G401.6 (cell line): ENCODE measurements at regions not wholly inside any gene's neighbourhood (a gene's known extent, or its start where the extent isn't known, plus 50 kb on each side); places are given as distances from the start of the nearest gene placed in this dataset.
"Not testable (repeated sequence)": the region's sequence is repeated elsewhere in the genome, so short reads cannot be mapped to it uniquely, and the experiment has no call there.

Experiments used
- FAIRE-seq: peaks from 2 replicates; lab custom pipeline; 2012; peaks lifted over from hg19 to GRCh38; lab: Jason Lieb, UNC

GRCh38 chr10:25713894-25714240, 220.2 kb upstream of the MYO3A start:
- FAIRE-seq: no peak

- no peak for FAIRE-seq
Measured at GRCh38 chr10:25724241-25724640, 209.8 kb upstream of the MYO3A start.

DNA sequence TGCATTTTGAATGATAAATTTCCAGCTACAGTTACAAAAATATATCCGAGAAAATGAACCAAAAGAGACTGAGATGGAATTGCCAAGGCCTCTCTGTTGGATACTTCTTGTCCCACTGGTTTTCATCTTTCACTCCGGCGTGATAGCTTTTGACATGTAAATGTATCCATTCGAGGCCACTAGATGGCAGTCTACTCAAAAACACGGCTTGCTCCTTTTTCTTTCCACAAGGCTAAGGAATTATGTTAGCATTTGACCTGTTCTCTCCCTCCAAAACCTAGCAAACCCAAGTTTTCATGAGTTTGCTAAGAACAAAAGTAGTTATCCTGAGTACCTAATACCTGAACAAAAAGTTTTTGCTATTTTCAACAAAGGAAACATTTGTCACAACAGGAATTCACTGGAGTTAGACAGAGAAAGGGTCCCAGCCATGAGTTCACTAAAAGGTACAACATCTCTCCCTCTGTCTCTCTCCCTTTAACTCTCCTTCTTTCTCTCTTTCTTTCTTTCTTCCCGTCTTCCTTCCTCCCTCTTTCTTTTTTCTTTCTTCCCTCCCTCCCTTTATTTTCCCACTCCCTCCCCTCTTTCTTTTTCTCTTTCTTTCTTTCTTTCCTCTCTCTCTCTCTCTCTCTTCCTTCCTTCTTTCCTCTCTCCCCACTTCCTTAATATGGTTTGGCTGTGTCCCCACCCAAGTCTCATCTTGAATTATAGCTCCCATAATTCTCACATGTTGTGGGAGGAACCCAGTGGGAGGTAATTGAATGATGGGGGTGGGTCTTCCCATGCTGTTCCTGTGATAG, 207.9 kb upstream of the MYO3A start:
- FAIRE-seq: peak; percentile 87

- FAIRE-seq: no peak
Measured at GRCh38 chr10:25738776-25739175, 195.3 kb upstream of the MYO3A start.

- no peak for FAIRE-seq
Measured at GRCh38 chr10:25743832-25744231, 190.2 kb upstream of the MYO3A start.

GRCh38 chr10:25744574-25744973, 189.5 kb upstream of the MYO3A start:
- FAIRE-seq: no peak

DNA sequence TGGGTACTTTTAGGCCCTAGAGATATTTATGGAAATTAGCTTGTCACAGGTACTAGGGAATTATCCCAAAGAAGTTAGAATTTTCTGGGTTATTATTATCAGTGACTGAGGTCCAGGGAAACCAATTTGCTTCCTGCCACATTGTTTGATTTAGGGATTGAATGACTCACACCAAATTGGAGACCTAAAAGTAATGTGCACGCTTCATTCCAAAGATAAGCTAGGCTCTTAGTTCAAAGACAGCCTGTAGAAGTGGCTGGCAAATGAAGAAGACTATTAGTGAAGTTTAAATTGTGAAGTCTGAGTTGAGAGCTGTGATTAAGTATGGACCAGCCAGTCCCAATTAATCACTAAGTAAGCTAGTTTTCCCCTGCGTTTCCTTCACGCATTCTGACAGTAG, 188.1 kb upstream of the MYO3A start:
- FAIRE-seq: no peak

DNA sequence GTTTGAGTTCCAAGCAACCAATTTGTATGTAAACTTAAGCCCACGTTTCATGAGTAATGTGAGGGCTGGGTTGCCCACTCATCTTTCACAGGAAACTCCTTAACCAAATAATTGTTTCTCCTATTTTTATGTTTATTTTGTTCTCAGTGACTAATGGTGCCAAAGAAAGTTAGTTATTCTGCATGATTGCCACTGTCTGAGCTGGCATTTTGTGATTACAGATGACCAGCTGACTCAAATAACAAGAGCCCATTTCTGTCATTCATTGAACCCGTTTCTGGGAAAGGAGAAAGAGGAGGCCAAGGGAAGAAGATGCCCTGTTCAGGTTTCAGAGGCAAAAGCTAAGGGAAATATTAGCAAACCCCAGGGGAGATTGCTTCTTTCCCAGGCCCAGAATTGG, 186.9 kb upstream of the MYO3A start:
- no peak for FAIRE-seq

DNA sequence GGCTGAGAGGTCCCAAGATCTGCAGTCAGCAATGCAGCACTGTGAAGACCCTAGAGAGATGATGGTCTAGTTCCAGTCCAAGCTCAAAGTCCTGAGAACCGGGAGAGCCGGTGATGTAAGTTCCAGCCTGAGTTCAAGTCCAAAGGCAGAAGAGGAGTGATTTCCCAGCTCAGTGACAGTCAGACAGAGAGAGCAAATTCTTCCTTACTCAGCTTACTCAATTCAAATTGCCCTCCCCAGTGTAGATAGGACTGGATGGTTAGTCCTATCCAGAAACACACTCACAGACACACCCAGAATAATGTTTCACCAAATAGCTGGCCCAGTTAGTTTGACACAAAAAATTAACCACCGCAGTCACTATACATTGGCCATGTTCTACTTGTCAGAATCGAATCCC, 185.5 kb upstream of the MYO3A start:
- FAIRE-seq: no peak

GRCh38 chr10:25753776-25754175, 180.3 kb upstream of the MYO3A start:
- FAIRE-seq: no peak

DNA sequence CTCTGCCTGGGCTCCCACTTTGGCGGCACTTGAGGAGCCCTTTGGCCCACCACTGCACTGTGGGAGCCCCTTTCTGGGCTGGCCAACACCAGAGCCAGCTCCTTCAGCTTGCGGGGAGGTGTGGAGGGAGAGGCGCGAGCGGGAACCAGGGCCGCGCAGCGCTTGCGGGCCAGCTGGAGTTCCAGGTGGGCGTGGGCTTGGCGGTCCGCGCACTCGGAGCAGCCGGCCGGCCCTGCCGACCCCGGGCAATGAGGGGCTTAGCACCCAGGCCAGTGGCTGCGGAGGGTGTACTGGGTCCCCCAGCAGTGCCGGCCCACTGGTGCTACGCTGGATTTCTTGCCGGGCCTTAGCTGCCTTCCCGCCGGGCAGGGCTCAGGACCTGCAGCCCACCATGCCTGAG, 178.2 kb upstream of the MYO3A start:
- FAIRE-seq: not testable (repeated sequence)

- no peak for FAIRE-seq
Measured at GRCh38 chr10:25756784-25757183, 177.2 kb upstream of the MYO3A start.

- FAIRE-seq: peak; percentile 56
Measured at GRCh38 chr10:25758041-25758457, 176.0 kb upstream of the MYO3A start.

- no peak for FAIRE-seq
Measured at GRCh38 chr10:25758511-25758910, 175.5 kb upstream of the MYO3A start.

DNA sequence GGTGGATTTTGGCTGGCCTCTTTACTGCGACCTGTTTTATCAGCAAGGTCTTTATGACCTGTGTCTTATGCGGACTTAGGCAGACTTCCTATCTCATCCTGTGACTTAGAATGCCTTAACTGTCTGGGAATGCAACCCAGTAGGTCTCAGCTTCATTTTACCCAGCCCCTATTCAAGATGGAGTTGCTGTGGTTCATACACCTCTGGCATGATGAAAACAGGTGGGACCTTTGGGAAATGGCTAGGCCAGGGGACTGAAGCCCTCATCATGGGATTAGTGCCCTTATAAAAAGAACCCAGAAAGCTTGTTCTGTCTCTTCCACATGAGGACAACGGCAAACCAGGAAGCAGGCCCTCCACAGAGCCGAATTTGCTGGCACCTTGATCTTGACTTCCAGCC, 172.1 kb upstream of the MYO3A start:
- no peak for FAIRE-seq

DNA sequence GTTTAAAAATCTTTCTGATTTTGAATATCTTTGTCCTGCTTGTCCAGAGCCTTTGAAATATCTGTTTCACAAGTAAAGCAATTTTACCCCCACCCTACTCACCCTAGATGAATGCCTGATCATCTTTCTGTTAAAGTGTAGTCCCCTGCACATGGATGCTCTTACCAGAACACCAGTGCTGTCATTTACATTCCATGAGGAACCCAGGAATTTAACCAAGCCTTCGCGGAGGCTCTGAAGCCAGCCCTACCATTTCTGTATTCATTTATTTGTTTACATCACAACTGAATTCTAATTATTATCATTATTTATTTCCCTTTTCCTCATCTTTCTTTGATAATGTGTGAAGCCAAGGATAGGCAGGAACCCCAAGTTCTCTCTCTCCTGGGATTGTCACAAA, 167.8 kb upstream of the MYO3A start:
- no peak for FAIRE-seq

GRCh38 chr10:25766687-25767221, 167.3 kb upstream of the MYO3A start:
- no peak for FAIRE-seq

GRCh38 chr10:25768167-25768566, 165.9 kb upstream of the MYO3A start:
- no peak for FAIRE-seq

DNA sequence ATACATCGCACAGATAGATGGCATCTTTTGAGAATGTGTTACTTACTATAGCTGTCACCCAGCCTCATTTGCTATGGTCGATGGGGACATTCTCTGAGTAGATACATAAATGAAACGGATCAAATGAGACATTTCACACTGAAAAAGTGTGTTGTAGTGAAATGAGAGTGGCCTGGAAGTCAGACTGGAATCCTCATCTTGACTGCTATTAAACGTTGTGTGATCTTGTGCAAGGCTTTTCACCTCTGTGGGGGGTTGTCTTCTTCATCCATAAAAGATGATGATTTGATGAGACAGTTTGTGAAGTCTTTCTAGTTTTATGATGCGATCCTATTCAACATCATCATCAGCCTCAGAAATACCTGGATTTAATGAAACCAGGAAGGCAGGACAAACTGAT, 155.4 kb upstream of the MYO3A start:
- no peak for FAIRE-seq

GRCh38 chr10:25786161-25786560, 147.9 kb upstream of the MYO3A start:
- FAIRE-seq: no peak

- no peak for FAIRE-seq
Measured at GRCh38 chr10:25786899-25787298, 147.1 kb upstream of the MYO3A start.

DNA sequence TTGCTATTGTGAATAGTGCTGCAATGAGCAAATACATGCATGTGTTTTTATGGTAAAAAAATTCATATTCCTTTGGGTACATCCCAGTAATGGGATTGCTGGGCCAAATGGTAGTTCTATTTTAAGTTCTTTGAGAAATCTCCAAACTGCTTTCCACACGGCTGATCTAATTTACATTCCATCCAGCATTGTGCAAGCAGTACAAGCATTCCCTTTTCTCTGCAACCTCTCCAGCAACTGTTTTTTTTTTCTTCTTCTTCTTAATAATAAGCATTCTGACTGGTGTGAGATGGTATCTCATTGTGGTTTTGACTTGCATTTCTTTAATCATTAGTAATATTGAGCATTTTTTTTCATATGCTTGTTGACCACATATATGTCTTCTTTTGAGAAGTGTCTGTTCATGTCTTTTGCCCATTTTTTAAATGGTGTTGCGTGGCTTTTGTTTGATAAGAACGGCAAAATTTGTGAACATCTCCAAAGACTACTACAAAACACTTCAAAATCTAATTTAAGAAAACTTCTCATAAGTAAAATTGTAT, 136.1 kb upstream of the MYO3A start:
- FAIRE-seq: no peak

DNA sequence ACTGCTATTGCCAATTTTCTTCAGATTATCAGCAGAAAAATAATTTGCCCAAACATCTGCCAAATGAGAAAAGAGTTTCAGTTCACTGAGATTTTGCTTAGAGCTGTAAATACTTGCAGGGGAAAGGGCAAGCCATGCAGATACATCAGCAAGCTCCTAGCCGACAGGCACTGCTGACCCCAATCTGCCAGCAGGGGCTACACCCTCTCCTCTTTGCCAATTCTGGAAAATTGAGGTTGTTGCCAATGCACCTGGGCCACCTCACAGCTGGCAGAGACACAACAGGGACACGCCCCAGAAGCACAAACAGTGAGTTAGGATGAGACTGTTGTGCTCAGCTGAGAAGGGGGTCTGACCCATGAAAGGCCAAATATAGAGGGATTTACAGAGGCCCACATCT, 129.5 kb upstream of the MYO3A start:
- no peak for FAIRE-seq

DNA sequence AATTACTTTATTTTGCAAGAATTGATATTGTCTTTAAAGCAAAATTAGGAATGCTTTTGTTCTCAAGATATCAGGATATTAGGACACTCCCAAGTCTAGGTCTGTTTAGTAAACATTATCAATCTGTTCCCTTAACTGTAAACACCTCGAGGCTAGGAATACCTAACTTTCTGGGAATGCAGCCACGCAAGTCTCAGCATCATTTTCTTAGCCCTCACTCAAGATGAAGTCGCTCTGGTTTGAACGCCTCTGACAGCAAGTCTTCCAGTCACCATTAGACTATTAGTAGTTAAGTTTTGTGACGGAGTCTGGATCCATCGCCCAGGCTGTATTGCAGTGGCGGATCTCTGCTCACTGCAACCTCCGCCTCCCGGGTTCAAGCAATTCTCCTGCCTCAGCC, 128.0 kb upstream of the MYO3A start:
- FAIRE-seq: no peak
